ENCODE measurements at regions not wholly inside any gene's neighbourhood (a gene's known extent, or its start where the extent isn't known, plus 50 kb on each side); places are given as distances from the start of the nearest gene placed in this dataset.

- no peak for DNase-seq (ENCODE audit: unreplicated experiment)
- Mint-ChIP-seq H3K27ac (ENCODE audit: low read depth, unreplicated experiment) (no peak overlapping the region), H3K36me3 (ENCODE audit: insufficient read depth, unreplicated experiment) (no peaks in the 10 kb centered on the region), H3K9me3 (ENCODE audit: unreplicated experiment) (no peaks in the 10 kb centered on the region), H3K27me3 (ENCODE audit: insufficient read depth, unreplicated experiment) (peaks cover 13% of the 10 kb centered on the region), H3K4me3 (ENCODE audit: unreplicated experiment) (no peak overlapping the region), H3K4me1 (ENCODE audit: insufficient read depth, unreplicated experiment) (no peaks in the 10 kb centered on the region)
- no TSS peak for BruUV-seq (replicated peaks)
- ChIA-PET POLR2A (no interaction called here), CTCF (no interaction called here)
- TF ChIP-seq CTCF (IDR thresholded peaks at IDR 0.05; ENCODE audit: unreplicated experiment): no peak
- intact Hi-C loops (cut with micrococcal nuclease): no loop called here
Observed at GRCh38 chr13:71382285-71382684, 484.7 kb downstream of the DACH1 start.

GRCh38 chr13:71380191-71380590, 486.8 kb downstream of the DACH1 start:
- BruUV-seq (replicated peaks): no TSS peak

GRCh38 chr13:71378961-71379905, 487.8 kb downstream of the DACH1 start:
- Mint-ChIP-seq H3K27me3 (ENCODE audit: insufficient read depth, unreplicated experiment) (peaks cover 38% of the 10 kb centered on the region), H3K27ac (ENCODE audit: low read depth, unreplicated experiment) (no peak overlapping the region), H3K4me1 (ENCODE audit: insufficient read depth, unreplicated experiment) (no peaks in the 10 kb centered on the region), H3K4me3 (ENCODE audit: unreplicated experiment) (no peak overlapping the region), H3K9me3 (ENCODE audit: unreplicated experiment) (no peaks in the 10 kb centered on the region), H3K36me3 (ENCODE audit: insufficient read depth, unreplicated experiment) (no peaks in the 10 kb centered on the region)
- ChIA-PET CTCF (no interaction called here), POLR2A (interaction anchor here (0.9 kb wide), 1 partner anchor 34 kb away, joined by 3 read pairs; no protein-coding TSS in a partner anchor)
- intact Hi-C loops (cut with micrococcal nuclease): no loop called here
- no peak for TF ChIP-seq CTCF (IDR thresholded peaks at IDR 0.05; ENCODE audit: unreplicated experiment)
- BruUV-seq (replicated peaks): no TSS peak
- no peak for DNase-seq (ENCODE audit: unreplicated experiment)

More at GRCh38 chr13:71380191-71380590, 486.8 kb downstream of the DACH1 start:
- TF ChIP-seq CTCF (IDR thresholded peaks at IDR 0.05; ENCODE audit: unreplicated experiment): no peak
- CTCF ChIA-PET: interaction anchor here (0.6 to 0.7 kb wide), 2 partner anchors 301 to 434 kb away, joined by 3 read pairs; no protein-coding TSS in a partner anchor
- no peak for DNase-seq (ENCODE audit: unreplicated experiment)
- H3K36me3 Mint-ChIP-seq (ENCODE audit: insufficient read depth, unreplicated experiment): no peaks in the 10 kb centered on the region
- POLR2A ChIA-PET: interaction anchor here (0.9 kb wide), 1 partner anchor 35 kb away, joined by 3 read pairs; no protein-coding TSS in a partner anchor
- peaks cover 29% of the 10 kb centered on the region for H3K27me3 Mint-ChIP-seq (ENCODE audit: insufficient read depth, unreplicated experiment)
- H3K27ac Mint-ChIP-seq (ENCODE audit: low read depth, unreplicated experiment): no peak overlapping the region
- no peaks in the 10 kb centered on the region for H3K9me3 Mint-ChIP-seq (ENCODE audit: unreplicated experiment)
- intact Hi-C loops (cut with micrococcal nuclease): no loop called here
- no peak overlapping the region for H3K4me3 Mint-ChIP-seq (ENCODE audit: unreplicated experiment)
- no peaks in the 10 kb centered on the region for H3K4me1 Mint-ChIP-seq (ENCODE audit: insufficient read depth, unreplicated experiment)

DNA sequence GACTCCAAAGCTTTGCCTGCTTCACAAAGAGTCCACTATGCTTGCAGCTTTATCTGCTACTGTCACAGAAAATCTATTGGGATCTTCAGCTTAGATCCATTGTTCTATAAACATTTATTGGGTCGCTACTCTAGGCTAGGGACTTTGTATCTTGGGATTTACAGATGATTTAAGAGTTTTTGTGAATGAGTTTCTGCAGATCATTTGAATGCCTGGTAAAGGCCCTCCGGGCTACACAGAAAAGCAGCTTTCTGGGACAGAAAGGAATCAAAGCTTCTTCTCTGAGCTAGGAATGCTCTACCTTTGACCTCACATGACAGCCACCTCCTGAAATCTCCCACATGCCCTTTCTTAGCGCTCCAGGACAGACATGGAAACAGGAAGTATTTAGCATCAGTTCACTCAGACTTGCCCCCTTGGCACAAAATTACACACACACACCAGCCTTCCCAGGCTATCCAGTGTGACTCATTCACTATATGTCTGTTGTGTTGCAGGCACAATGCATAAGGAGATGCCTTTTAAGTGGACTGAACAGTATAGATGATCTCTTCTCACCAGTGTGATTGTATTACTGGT, 492.4 kb downstream of the DACH1 start:
- CTCF ChIA-PET: interaction anchor here (0.7 kb wide), 1 partner anchor 15 kb away, joined by 4 read pairs; no protein-coding TSS in a partner anchor
- DNase-seq (ENCODE audit: unreplicated experiment): no peak
- Mint-ChIP-seq H3K4me3 (ENCODE audit: unreplicated experiment) (no peak overlapping the region), H3K27ac (ENCODE audit: low read depth, unreplicated experiment) (no peak overlapping the region), H3K9me3 (ENCODE audit: unreplicated experiment) (no peaks in the 10 kb centered on the region), H3K36me3 (ENCODE audit: insufficient read depth, unreplicated experiment) (no peaks in the 10 kb centered on the region), H3K4me1 (ENCODE audit: insufficient read depth, unreplicated experiment) (no peaks in the 10 kb centered on the region), H3K27me3 (ENCODE audit: insufficient read depth, unreplicated experiment) (peaks cover 38% of the 10 kb centered on the region)
- intact Hi-C loops (cut with micrococcal nuclease): no loop called here
- no TSS peak for BruUV-seq (replicated peaks)
- TF ChIP-seq CTCF (IDR thresholded peaks at IDR 0.05; ENCODE audit: unreplicated experiment): no peak
- POLR2A ChIA-PET: no interaction called here

All from MCF 10A (cell line).